ENCODE measurements at regions not wholly inside any gene's neighbourhood (a gene's known extent, or its start where the extent isn't known, plus 50 kb on each side); places are given as distances from the start of the nearest gene placed in this dataset.

- no peak for TF ChIP-seq CTCF (IDR thresholded peaks at IDR 0.05)
- no peak for TF ChIP-seq POLR2A (IDR thresholded peaks at IDR 0.05)
Measured at GRCh38 chr4:189092581-189092980, 848.1 kb upstream of the FRG1 start.

Data from lower leg skin (tissue), 3 donors.